H9 (cell line): ENCODE measurements at regions not wholly inside any gene's neighbourhood (a gene's known extent, or its start where the extent isn't known, plus 50 kb on each side); places are given as distances from the start of the nearest gene placed in this dataset.

ENCODE experiments used
- DNase-seq: peaks from one replicate; pipeline ENCODE4 v3.0.0-alpha.2; 2017
- H2AFZ ChIP-seq: one replicate; pipeline ENCODE4 v1.6.1; 2013; ENCODE audit warnings: mild to moderate bottlenecking, low read length, control low read depth, moderate library complexity
- H2AK5ac ChIP-seq: 2 replicates; pipeline ENCODE4 v1.6.1; 2013; ENCODE audit warnings: low read length, control low read depth, mixed read lengths; ENCODE audit not compliant: insufficient read length
- H2BK120ac ChIP-seq: one replicate; pipeline ENCODE4 v1.6.1; 2013; ENCODE audit warnings: low read depth, mild to moderate bottlenecking, low read length, control low read depth, inconsistent platforms; ENCODE audit not compliant: poor library complexity, severe bottlenecking
- H2BK12ac ChIP-seq: 2 replicates; pipeline ENCODE4 v1.6.1; 2013; ENCODE audit warnings: low read length, control low read depth, mixed read lengths, low read depth; ENCODE audit not compliant: insufficient read length
- H2BK15ac ChIP-seq: 2 replicates; pipeline ENCODE4 v1.6.1; 2013; ENCODE audit warnings: low read depth, low read length, control low read depth
- H2BK20ac ChIP-seq: one replicate; pipeline ENCODE4 v1.6.1; 2013; ENCODE audit warnings: low read depth, mild to moderate bottlenecking, low read length, control low read depth, inconsistent platforms; ENCODE audit not compliant: poor library complexity, severe bottlenecking
- H2BK5ac ChIP-seq: 2 replicates; pipeline ENCODE4 v1.6.1; 2013; ENCODE audit warnings: low read length, control low read depth, mixed read lengths; ENCODE audit not compliant: insufficient read length
- H3K14ac ChIP-seq: 2 replicates; pipeline ENCODE4 v1.6.1; 2013; ENCODE audit warnings: low read length, control low read depth; ENCODE audit not compliant: insufficient read depth
- H3K18ac ChIP-seq: 2 replicates; pipeline ENCODE4 v1.6.1; 2013; ENCODE audit warnings: low read depth, mild to moderate bottlenecking, mixed read lengths, low read length, control low read depth; ENCODE audit not compliant: insufficient read length
- H3K23ac ChIP-seq: 2 replicates; pipeline ENCODE4 v1.6.1; 2013; ENCODE audit warnings: low read length, control low read depth, mixed read lengths, low read depth; ENCODE audit not compliant: insufficient read length
- H3K23me2 ChIP-seq: 2 replicates; pipeline ENCODE4 v1.6.1; 2013; ENCODE audit warnings: low read depth, mild to moderate bottlenecking, mixed read lengths, low read length, control low read depth; ENCODE audit not compliant: insufficient read length, poor library complexity, severe bottlenecking
- H3K27ac ChIP-seq: 2 replicates; pipeline ENCODE4 v1.5.1; 2013; ENCODE audit warnings: low read length, control low read depth, mixed read lengths, low read depth; ENCODE audit not compliant: insufficient read length
- H3K27me3 ChIP-seq: 2 replicates; pipeline ENCODE4 v1.6.1; 2013; ENCODE audit warnings: low read length, control low read depth, inconsistent platforms; ENCODE audit not compliant: insufficient read depth
- H3K4ac ChIP-seq: 2 replicates; pipeline ENCODE4 v1.6.1; 2013; ENCODE audit warnings: low read depth, mild to moderate bottlenecking, control low read depth, inconsistent platforms, low read length, moderate library complexity
- H3K4me1 ChIP-seq: 2 replicates; pipeline ENCODE4 v1.6.1; 2013; ENCODE audit warnings: low read length, control low read depth, inconsistent platforms; ENCODE audit not compliant: insufficient read depth
- H3K4me2 ChIP-seq: 2 replicates; pipeline ENCODE4 v1.6.1; 2013; ENCODE audit warnings: low read length, control low read depth, mixed read lengths; ENCODE audit not compliant: insufficient read length, insufficient read depth
- H3K56ac ChIP-seq: 2 replicates; pipeline ENCODE4 v1.6.1; 2013; ENCODE audit warnings: low read depth, mild to moderate bottlenecking, mixed read lengths, low read length, control low read depth; ENCODE audit not compliant: insufficient read length
- H3K79me1 ChIP-seq: 2 replicates; pipeline ENCODE4 v1.6.1; 2013; ENCODE audit warnings: low read depth, mild to moderate bottlenecking, moderate library complexity, low read length, control low read depth, inconsistent platforms; ENCODE audit not compliant: insufficient read depth, poor library complexity, severe bottlenecking
- H3K79me2 ChIP-seq: 2 replicates; pipeline ENCODE4 v1.6.1; 2013; ENCODE audit warnings: low read length, control low read depth, inconsistent platforms; ENCODE audit not compliant: insufficient read depth
- H3K9ac ChIP-seq: 2 replicates; pipeline ENCODE4 v1.6.1; 2013; ENCODE audit warnings: low read length, control low read depth, mixed read lengths; ENCODE audit not compliant: insufficient read length; ENCODE audit errors: extremely low read depth
- H3K9me3 ChIP-seq: one replicate; pipeline ENCODE4 v1.6.1; 2013; ENCODE audit warnings: low read depth, low read length, inconsistent platforms; ENCODE audit not compliant: control insufficient read depth
- H3T11ph ChIP-seq: one replicate; pipeline ENCODE4 v1.6.1; 2013; ENCODE audit warnings: mild to moderate bottlenecking, low read length, control low read depth, inconsistent platforms
- H4K20me1 ChIP-seq: one replicate; pipeline ENCODE4 v1.6.1; 2013; ENCODE audit not compliant: control insufficient read depth, insufficient read length, insufficient read depth
- H4K5ac ChIP-seq: 2 replicates; pipeline ENCODE4 v1.6.1; 2013; ENCODE audit warnings: low read depth, mild to moderate bottlenecking, mixed read lengths, low read length, control low read depth; ENCODE audit not compliant: insufficient read length
- H4K8ac ChIP-seq: replicated peaks from 2 replicates; pipeline ENCODE4 v1.6.1; 2013; ENCODE audit warnings: low read length, control low read depth, mixed read lengths, low read depth; ENCODE audit not compliant: insufficient read length
- H4K91ac ChIP-seq: 2 replicates; pipeline ENCODE4 v1.6.1; 2013; ENCODE audit warnings: low read depth, mild to moderate bottlenecking, moderate library complexity, mixed read lengths, low read length, control low read depth; ENCODE audit not compliant: insufficient read length
- H3K27ac Mint-ChIP-seq, 3 experiments: 2 replicates in 2 of 3; 3 replicates in 1 of 3; pipeline ENCODE4 v1.8.0; 2020 to 2021; ENCODE audit warnings: mixed read lengths in 3 of 3, mild to moderate bottlenecking in 1 of 3, moderate library complexity in 1 of 3
- H3K27me3 Mint-ChIP-seq: 2 replicates; pipeline ENCODE4 v1.8.0; 2021; ENCODE audit warnings: low read depth, mild to moderate bottlenecking, moderate library complexity, mixed read lengths
- H3K36me3 Mint-ChIP-seq, 3 experiments: 2 replicates in 2 of 3; 3 replicates in 1 of 3; pipeline ENCODE4 v1.8.0; 2020 to 2021; ENCODE audit warnings: low read depth in 3 of 3, mixed read lengths in 3 of 3; ENCODE audit not compliant: insufficient read depth in 1 of 3
- H3K4me1 Mint-ChIP-seq, 2 experiments: 2 replicates each; pipeline ENCODE4 v1.8.0; 2020; ENCODE audit warnings: mixed read lengths in 2 of 2
- H3K4me3 Mint-ChIP-seq, 2 experiments: 2 replicates in 1 of 2; 3 replicates in 1 of 2; pipeline ENCODE4 v1.8.0; 2020 to 2021; ENCODE audit warnings: mild to moderate bottlenecking in 2 of 2, mixed read lengths in 2 of 2, moderate library complexity in 1 of 2
- H3K9me3 Mint-ChIP-seq, 2 experiments: 2 replicates in 1 of 2; 3 replicates in 1 of 2; pipeline ENCODE4 v1.8.0; 2020; ENCODE audit warnings: mild to moderate bottlenecking in 2 of 2, mixed read lengths in 2 of 2, moderate library complexity in 1 of 2
- WGBS: extraction: QIAGEN DNeasy Blood & Tissue Kit; methylation state at CpG from one replicate; pipeline ENCODE4 v1.1.7; 2013; ENCODE audit warnings: missing lambda C conversion rate, low lambda C conversion rate, mixed read lengths; ENCODE audit not compliant: insufficient read length; ENCODE audit errors: extremely low coverage; 5-methylcytosine and 5-hydroxymethylcytosine counted together
- TF ChIP-seq, protein P1 (sequence below): fragments of 200-600 bp; sonication (generic); conservative IDR thresholded peaks from 3 replicates; pipeline ENCODE4 v1.8.0; 2021; ENCODE audit warnings: antibody characterized with exemption, mild to moderate bottlenecking

DNA sequence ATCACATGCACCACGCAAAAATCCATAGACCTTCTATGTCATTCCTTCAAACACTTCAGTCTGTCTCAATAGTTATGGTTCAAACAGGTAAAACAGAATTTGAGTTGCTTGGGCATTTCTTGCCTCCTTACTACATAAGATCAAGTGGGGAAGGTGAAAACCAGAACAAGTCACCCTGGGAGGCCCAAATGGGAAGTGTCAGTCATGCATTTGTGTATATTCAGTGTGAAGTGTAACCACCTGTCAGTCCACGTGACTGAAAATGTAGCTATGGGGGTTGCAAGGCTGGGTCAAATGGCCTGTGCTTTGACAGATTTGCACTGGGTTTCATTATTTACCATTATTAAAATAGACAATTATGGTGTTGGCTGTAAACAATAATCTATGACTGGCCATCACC lies 176.6 kb upstream of the VIPR2 start:
- Mint-ChIP-seq H3K36me3 (peaks cover 0 to 21% (median 3%) of the 10 kb centered on the region in 3 experiments; a peak in 2 of 7 replicates), H3K27me3 (no peaks in the 10 kb centered on the region), H3K9me3 (peaks cover 19 to 95% of the 10 kb centered on the region in 2 experiments), H3K4me1 (no peaks in the 10 kb centered on the region), H3K27ac (no peak overlapping the region), H3K4me3 (no peak overlapping the region)
- Histone ChIP-seq H2BK20ac (no peak overlapping the region), H3K79me2 (no peaks in the 10 kb centered on the region), H2AK5ac (no peak overlapping the region), H2BK120ac (no peak overlapping the region), H3K4me1 (no peaks in the 10 kb centered on the region), H3K79me1 (no peaks in the 10 kb centered on the region), H2BK15ac (no peak overlapping the region), H4K8ac (no peak overlapping the region), H3K56ac (no peak overlapping the region), H4K5ac (no peak overlapping the region), H3K23me2 (no peaks in the 10 kb centered on the region), H3K18ac (no peak overlapping the region), H4K91ac (no peak overlapping the region), H3K4me2 (no peak overlapping the region), H3K9ac (no peak overlapping the region), H2BK5ac (no peak overlapping the region), H3K9me3 (peaks cover 4% of the 10 kb centered on the region), H3K27me3 (no peaks in the 10 kb centered on the region), H2BK12ac (no peak overlapping the region), H4K20me1 (no peaks in the 10 kb centered on the region), H3K23ac (no peak overlapping the region), H2AFZ (no peak overlapping the region), H3T11ph (no peak overlapping the region), H3K27ac (no peak overlapping the region), H3K4ac (no peak overlapping the region), H3K14ac (no peak overlapping the region)
- no CpG with 5 or more reads among the region's 2 CpGs for WGBS
- DNase-seq: no peak
- TF ChIP-seq, protein P1, sequence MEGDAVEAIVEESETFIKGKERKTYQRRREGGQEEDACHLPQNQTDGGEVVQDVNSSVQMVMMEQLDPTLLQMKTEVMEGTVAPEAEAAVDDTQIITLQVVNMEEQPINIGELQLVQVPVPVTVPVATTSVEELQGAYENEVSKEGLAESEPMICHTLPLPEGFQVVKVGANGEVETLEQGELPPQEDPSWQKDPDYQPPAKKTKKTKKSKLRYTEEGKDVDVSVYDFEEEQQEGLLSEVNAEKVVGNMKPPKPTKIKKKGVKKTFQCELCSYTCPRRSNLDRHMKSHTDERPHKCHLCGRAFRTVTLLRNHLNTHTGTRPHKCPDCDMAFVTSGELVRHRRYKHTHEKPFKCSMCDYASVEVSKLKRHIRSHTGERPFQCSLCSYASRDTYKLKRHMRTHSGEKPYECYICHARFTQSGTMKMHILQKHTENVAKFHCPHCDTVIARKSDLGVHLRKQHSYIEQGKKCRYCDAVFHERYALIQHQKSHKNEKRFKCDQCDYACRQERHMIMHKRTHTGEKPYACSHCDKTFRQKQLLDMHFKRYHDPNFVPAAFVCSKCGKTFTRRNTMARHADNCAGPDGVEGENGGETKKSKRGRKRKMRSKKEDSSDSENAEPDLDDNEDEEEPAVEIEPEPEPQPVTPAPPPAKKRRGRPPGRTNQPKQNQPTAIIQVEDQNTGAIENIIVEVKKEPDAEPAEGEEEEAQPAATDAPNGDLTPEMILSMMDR: no peak
